Bone marrow (tissue), 2 donors: ENCODE measurements at regions not wholly inside any gene's neighbourhood (a gene's known extent, or its start where the extent isn't known, plus 50 kb on each side); places are given as distances from the start of the nearest gene placed in this dataset.

ENCODE experiments used
- DNase-seq, 2 donors: peaks; one replicate each; lab custom pipeline; 2025; lab: John Stamatoyannopoulos, UW

GRCh38 chr12:25058012-25058411, 109.1 kb upstream of the BCAT1 start:
- no peak for DNase-seq

GRCh38 chr12:25056486-25057130, 107.7 kb upstream of the BCAT1 start:
- no peak for DNase-seq

DNA sequence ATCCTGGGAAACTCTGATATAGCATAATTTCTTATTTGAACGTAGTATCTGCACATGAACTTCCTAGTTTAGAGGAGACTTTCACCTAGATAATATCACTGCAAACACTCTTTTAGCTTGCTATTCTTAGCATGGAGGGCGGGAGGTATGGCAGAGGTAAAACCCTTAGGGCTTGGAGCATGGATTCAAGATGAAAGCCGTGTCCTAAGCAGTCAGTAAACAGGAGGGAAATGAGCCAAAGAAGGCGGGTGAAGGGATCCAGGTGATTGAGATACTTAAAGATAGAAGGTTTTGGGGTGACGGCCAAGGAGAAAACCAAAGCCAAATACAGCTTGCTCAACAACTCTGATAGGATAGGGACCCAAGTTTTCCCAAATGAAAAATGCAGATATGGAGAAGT, 107.1 kb upstream of the BCAT1 start:
- DNase-seq: no peak

GRCh38 chr12:25054783-25055144, 105.9 kb upstream of the BCAT1 start:
- peak in 1 of 2 donors; percentile 8 for DNase-seq

DNA sequence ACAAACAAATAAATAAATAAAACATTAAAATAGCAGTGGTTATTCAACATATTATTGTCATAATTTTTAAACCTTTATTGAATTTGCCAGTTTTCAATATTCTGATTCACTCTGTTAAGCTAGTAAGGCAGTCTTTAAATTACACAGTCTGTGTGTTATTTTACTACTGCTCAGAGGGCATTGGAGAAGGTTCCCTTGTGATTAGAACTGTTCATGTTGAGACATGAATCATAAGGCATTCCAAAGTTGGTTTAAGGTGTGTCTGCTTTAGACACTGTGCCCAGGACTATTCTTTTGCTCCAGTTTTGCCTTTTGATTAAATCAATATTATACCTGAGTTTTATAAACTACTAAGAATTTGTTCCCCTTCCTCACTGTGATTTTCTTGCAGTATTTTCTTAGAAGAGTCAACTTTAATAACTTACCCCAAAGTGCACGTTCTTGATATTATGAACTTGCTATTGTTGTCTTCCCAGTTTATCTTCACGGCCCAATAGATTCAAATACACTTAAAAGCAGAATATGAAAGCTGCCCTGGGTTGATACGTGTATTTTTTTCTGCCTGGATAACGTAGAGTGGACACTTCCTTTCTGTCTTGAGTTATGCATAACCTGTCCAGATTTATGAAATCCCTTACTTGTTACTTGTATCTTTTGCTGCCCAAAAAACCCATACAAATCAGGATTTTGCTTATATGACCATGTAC, 105.3 kb upstream of the BCAT1 start:
- DNase-seq: no peak

DNA sequence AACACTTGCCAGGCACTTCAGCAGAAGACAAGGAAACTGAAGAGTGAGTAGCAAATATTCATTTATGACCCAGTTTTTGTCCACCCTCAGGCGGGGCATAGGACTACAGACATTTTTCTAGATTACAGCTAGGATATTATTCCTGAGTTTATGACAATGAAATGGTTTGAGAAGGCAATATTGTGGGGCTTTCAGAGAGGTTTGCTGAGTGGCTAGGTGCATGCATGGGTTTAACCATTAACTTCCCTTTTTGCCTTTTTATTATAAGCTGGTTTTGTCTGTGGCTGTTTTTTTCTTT, 104.0 kb upstream of the BCAT1 start:
- DNase-seq: no peak

DNA sequence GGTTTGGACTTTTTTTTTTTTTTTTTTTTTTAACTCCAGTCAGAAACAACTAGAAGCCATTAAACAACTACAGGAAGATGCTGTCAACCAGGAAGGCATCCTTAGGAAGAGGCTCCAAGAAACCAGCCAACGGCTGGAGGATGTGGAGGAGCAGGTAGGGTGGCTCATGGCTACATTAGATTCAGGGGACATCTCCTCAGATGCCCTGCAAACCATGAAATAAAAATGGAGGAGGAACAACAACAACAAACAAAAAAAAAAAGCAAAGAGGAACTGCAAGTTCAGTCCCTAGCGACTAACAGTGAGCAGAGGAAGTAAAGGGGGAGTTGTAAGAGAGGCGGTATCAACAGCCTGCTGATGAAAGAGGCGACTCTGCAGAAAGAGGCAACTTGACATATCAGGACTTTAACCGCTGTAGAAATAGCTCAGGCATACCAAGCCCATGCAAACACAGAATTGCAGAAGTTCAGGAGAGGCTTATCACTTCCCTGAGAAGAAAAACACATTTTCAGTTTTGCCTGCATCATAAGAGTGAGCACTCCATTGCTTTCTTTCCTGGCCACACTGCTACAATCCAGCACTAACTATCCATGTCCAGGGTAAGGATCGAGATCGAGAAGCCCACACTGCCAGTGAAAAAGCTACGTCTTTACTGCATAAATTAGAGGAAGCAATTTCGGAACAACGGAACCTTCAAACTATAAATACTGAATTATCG, 103.5 kb upstream of the BCAT1 start:
- peak; percentile 61 to 91 for DNase-seq

- peak in 1 of 2 donors; percentile 90 for DNase-seq
These were observed 102.8 kb upstream of the BCAT1 start for GRCh38 chr12:25051656-25052195.

DNA sequence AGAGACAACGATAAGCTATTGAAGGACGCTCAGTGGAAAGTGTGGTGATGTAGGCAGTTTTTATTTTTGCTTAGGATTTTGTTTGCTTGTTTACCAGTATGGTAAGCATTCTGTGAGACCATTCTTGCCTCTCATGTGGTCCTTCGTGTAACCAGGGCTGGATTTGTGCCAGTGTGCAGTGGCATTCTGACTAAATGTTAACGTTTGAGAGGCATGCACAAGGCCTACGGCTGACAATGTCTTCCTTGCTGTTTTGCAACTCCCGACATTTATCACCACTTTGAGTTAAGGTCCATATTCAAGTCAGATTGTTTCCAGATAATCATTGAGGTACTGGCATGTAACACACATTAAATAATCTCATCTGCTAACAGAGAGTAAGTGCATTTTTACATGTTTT, 102.3 kb upstream of the BCAT1 start:
- no peak for DNase-seq

GRCh38 chr12:25045869-25046268, 97.0 kb upstream of the BCAT1 start:
- DNase-seq: no peak

DNA sequence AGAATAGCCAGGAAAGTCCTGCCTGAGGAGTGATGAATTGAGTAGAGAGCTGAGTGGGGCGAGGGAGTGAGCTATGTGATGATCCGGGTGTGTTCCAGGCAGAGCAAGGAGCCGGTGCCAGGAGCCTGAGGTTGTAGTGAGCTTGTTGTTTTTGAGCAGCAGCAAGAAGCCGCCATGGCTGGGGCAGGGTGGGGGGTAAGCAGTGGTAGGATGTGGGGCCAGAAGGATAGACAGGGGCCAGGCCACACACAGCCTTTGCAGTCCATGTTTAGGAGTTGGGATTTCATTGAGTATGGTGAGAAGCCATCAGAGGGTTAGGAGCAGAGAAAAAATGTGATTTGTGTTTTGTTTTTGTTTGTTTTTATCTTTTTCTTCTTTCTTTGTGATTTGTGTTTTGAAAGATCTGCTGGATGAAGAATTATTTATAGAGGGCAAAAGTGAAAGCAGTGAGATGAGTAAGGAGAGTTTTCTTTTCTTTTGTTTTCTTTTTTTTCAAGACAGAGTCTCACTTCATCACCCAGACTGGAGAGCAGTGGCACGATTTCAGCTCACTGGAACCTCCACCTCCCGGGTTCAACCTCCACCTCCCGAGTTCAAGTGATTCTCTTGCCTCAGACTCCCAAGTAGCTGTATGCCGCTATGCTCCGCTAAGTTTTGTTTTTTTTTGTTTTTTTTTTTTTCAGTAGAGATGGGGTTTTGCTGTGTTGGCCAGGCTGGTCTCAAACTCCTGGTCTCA, 92.3 kb upstream of the BCAT1 start:
- peak in 1 of 2 donors; percentile 41 for DNase-seq

- DNase-seq: no peak
These were observed 91.7 kb upstream of the BCAT1 start for GRCh38 chr12:25040593-25040992.

GRCh38 chr12:25034676-25035075, 85.8 kb upstream of the BCAT1 start:
- no peak for DNase-seq

DNA sequence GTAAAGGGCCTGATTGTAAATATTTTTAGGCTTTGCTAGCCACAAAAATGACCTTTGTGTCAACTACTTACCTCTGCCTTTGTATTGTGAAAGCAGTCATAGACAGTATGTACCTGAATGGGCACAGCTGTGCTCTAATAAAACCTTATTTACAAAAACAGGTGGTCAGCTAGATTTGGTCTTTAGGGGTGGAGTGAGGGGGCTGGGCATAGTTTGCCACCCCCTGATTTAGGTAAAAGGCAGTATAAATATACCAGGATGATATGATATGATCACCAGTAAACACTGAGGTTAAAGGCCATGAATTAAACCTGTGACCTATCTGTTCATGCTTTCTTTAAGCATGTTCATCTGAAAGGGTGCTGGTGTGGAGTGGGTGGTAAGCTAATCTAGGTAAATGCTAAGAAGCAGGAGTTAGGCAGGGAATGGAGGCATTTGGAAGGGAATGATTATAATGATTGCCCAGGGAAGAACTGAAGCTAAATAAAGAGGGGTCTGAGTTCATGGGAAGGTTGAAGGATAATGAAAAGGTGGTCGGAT, 77.1 kb upstream of the BCAT1 start:
- DNase-seq: no peak

- no peak for DNase-seq
These were observed 76.4 kb upstream of the BCAT1 start for GRCh38 chr12:25025260-25025659.

GRCh38 chr12:25023808-25024207, 74.9 kb upstream of the BCAT1 start:
- DNase-seq: no peak

DNA sequence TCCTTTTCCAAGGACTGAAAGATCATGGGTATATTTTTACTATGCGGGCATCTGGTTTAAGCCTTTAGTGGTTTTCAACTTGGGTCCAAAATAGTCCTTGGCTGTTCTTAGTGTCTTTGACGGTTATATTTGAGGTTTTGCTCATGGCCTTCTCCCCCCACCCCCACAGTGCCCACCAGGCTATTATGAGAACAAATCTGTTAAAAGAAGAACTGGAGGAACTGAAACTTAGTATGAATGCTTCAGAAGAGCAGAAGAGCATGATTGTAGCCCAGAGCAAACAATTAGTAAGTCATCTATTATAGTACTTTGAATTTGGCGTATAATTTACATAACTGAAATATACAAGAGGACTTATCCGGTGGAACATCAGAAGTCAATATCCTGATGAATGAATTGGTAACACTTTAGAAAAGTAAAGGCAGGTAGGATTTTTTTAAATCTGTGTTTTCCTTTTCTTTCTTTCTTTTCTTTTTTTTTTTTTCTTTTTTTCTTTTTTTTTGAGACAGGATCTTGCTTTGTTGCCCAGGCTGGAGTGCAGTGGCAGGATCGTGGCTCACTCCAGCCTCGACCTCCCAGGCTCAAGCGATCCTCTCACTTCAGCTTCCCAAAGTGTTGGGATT, 71.8 kb upstream of the BCAT1 start:
- no peak for DNase-seq

GRCh38 chr12:25018146-25018545, 69.2 kb upstream of the BCAT1 start:
- no peak for DNase-seq

DNA sequence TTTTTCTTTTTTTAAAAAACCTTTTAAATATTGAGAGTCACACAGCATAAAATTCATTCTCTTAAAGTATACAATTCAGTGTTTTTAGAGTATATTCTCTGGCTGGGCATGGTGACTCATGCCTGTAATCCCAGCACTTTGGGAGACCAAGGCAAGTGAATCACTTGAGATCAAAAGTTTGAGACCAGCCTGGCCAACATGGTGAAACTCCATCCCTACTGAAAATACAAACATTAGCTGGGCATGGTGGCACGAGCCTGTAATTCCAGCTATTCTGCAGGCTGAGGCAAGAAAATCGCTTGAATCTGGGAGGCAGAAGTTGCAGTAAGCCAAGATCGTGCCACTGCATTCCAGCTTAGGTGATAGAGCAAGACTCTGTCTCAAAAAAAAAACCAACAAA, 68.4 kb upstream of the BCAT1 start:
- DNase-seq: no peak

- no peak for DNase-seq
These were observed 66.1 kb upstream of the BCAT1 start for GRCh38 chr12:25014961-25015360.

DNA sequence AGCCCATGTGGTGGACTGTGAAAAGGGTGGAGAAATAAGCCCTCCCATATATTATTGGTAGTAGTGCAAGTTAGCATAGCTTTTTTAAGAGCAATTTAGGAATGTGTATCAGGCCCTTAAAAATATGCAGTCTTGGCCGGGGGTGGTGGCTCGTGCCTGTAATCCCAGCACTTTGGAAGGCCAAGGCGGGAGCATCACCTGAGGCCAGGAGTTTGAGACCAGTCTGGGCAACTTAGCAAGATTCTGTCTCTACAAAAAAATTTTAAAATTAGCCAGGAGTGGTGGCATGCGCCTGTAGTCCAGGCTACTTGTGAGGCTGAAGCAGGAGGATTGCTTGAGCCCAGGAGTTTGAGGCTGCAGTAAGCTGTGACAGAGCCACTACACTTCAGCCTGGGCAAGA, 64.2 kb upstream of the BCAT1 start:
- DNase-seq: no peak
